Keratinocyte (primary cell): ENCODE measurements at regions not wholly inside any gene's neighbourhood (a gene's known extent, or its start where the extent isn't known, plus 50 kb on each side); places are given as distances from the start of the nearest gene placed in this dataset.

Experiments
- EZH2 ChIP-seq: IDR thresholded peaks from one replicate; pipeline ENCODE4 v1.6.1; 2012; ENCODE audit warnings: inconsistent platforms, mild to moderate bottlenecking, low read length, moderate library complexity
- TF ChIP-seq, protein P1 (sequence below), 3 experiments: IDR thresholded peaks in 1 of 3; conservative IDR thresholded peaks in 1 of 3; optimal IDR thresholded peaks in 1 of 3; 2 replicates in 2 of 3; 3 replicates in 1 of 3; pipeline versions ENCODE3 to v1.5.1; 2011; ENCODE audit warnings: low read length in 3 of 3, mild to moderate bottlenecking in 3 of 3, moderate library complexity in 2 of 3, control low read depth in 1 of 3, inconsistent platforms in 1 of 3; ENCODE audit not compliant: insufficient read depth in 2 of 3; ENCODE audit errors: extremely low read depth in 1 of 3

DNA sequence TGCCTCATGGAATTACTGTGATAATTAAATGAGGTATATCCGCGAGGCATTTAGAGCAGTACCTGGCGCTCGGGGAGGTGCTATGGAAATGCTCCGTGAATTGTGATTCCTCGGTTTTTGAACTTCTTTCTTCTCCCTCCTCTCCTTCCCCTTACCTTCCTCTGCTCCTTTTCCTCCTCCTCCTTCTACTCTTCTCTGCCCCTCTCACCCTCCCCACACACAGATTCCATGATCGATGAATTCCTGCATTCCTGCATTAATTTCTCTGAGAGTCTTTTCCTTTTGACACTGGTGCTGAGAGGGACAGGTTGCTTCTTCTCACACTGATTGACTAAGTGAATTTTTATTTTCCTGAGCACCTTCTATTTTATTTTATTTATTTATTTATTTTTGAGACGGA is 101.2 kb upstream of the RGMA start:
- TF ChIP-seq, protein P1, sequence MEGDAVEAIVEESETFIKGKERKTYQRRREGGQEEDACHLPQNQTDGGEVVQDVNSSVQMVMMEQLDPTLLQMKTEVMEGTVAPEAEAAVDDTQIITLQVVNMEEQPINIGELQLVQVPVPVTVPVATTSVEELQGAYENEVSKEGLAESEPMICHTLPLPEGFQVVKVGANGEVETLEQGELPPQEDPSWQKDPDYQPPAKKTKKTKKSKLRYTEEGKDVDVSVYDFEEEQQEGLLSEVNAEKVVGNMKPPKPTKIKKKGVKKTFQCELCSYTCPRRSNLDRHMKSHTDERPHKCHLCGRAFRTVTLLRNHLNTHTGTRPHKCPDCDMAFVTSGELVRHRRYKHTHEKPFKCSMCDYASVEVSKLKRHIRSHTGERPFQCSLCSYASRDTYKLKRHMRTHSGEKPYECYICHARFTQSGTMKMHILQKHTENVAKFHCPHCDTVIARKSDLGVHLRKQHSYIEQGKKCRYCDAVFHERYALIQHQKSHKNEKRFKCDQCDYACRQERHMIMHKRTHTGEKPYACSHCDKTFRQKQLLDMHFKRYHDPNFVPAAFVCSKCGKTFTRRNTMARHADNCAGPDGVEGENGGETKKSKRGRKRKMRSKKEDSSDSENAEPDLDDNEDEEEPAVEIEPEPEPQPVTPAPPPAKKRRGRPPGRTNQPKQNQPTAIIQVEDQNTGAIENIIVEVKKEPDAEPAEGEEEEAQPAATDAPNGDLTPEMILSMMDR (optimal IDR thresholded peaks at IDR 0.05 in 1 of 3, IDR thresholded peaks at IDR 0.05 in 1 of 3, conservative IDR thresholded peaks at IDR 0.05 in 1 of 3; ENCODE audit: extremely low read depth in 1 of 3, insufficient read depth in 2 of 3, low read length in 3 of 3): no peak
- TF ChIP-seq EZH2: no peak
